ENCODE measurements at regions not wholly inside any gene's neighbourhood (a gene's known extent, or its start where the extent isn't known, plus 50 kb on each side); places are given as distances from the start of the nearest gene placed in this dataset.

- no peak for TF ChIP-seq EZH2 (IDR thresholded peaks at IDR 0.05; ENCODE audit: borderline replicate concordance, low read depth, low read length, poor library complexity, severe bottlenecking)
- TF ChIP-seq, protein P1, sequence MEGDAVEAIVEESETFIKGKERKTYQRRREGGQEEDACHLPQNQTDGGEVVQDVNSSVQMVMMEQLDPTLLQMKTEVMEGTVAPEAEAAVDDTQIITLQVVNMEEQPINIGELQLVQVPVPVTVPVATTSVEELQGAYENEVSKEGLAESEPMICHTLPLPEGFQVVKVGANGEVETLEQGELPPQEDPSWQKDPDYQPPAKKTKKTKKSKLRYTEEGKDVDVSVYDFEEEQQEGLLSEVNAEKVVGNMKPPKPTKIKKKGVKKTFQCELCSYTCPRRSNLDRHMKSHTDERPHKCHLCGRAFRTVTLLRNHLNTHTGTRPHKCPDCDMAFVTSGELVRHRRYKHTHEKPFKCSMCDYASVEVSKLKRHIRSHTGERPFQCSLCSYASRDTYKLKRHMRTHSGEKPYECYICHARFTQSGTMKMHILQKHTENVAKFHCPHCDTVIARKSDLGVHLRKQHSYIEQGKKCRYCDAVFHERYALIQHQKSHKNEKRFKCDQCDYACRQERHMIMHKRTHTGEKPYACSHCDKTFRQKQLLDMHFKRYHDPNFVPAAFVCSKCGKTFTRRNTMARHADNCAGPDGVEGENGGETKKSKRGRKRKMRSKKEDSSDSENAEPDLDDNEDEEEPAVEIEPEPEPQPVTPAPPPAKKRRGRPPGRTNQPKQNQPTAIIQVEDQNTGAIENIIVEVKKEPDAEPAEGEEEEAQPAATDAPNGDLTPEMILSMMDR (conservative IDR thresholded peaks at IDR 0.05; ENCODE audit: low read depth, low read length), result no peak
Measured at GRCh38 chr10:78595269-78595619, 473.5 kb upstream of the ZMIZ1 start.
